ENCODE measurements at regions not wholly inside any gene's neighbourhood (a gene's known extent, or its start where the extent isn't known, plus 50 kb on each side); places are given as distances from the start of the nearest gene placed in this dataset.

GRCh38 chr4:110371016-110371770 is 104.8 kb upstream of the ENPEP start:
- Histone ChIP-seq H4K91ac (ENCODE audit: insufficient read length, low read depth, low read length) (no peak overlapping the region), H2BK5ac (ENCODE audit: insufficient read length, low read length) (no peak overlapping the region), H3K4me2 (ENCODE audit: insufficient read depth, insufficient read length, low read length) (no peak overlapping the region), H3K27ac (ENCODE audit: insufficient read length, low read depth, low read length) (no peak overlapping the region), H3K18ac (ENCODE audit: insufficient read length, low read depth, low read length) (no peak overlapping the region), H3K9me3 (ENCODE audit: control insufficient read depth, low read depth, low read length) (no peaks in the 10 kb centered on the region), H2BK120ac (ENCODE audit: low read depth, low read length, poor library complexity, severe bottlenecking) (no peak overlapping the region), H3K4me1 (ENCODE audit: insufficient read depth, low read length) (no peaks in the 10 kb centered on the region), H4K5ac (ENCODE audit: insufficient read length, low read depth, low read length) (no peak overlapping the region), H3T11ph (ENCODE audit: low read length) (no peak overlapping the region), H3K9ac (ENCODE audit: extremely low read depth, insufficient read length, low read length) (no peak overlapping the region), H3K27me3 (ENCODE audit: insufficient read depth, low read length) (no peaks in the 10 kb centered on the region), H2AK5ac (ENCODE audit: insufficient read length, low read length) (no peak overlapping the region), H4K20me1 (ENCODE audit: control insufficient read depth, insufficient read depth, insufficient read length) (no peaks in the 10 kb centered on the region), H3K23me2 (ENCODE audit: insufficient read length, low read depth, low read length, poor library complexity, severe bottlenecking) (no peaks in the 10 kb centered on the region), H3K79me2 (ENCODE audit: insufficient read depth, low read length) (no peaks in the 10 kb centered on the region), H2BK20ac (ENCODE audit: low read depth, low read length, poor library complexity, severe bottlenecking) (no peak overlapping the region), H3K79me1 (ENCODE audit: insufficient read depth, low read depth, low read length, poor library complexity, severe bottlenecking) (no peaks in the 10 kb centered on the region), H2BK12ac (ENCODE audit: insufficient read length, low read depth, low read length) (no peak overlapping the region), H2AFZ (ENCODE audit: low read length) (no peak overlapping the region), H3K14ac (ENCODE audit: insufficient read depth, low read length) (no peak overlapping the region), H2BK15ac (ENCODE audit: low read depth, low read length) (no peak overlapping the region), H3K56ac (ENCODE audit: insufficient read length, low read depth, low read length) (no peak overlapping the region), H3K23ac (ENCODE audit: insufficient read length, low read depth, low read length) (no peak overlapping the region), H3K4ac (ENCODE audit: low read depth, low read length) (no peak overlapping the region), H4K8ac (replicated peaks; ENCODE audit: insufficient read length, low read depth, low read length) (no peak overlapping the region)
- Mint-ChIP-seq H3K27ac (no peak overlapping the region), H3K27me3 (ENCODE audit: low read depth) (0 out of 2 replicates have a peak, but pooled peaks cover 1% of the 10 kb centered on the region), H3K4me1 (peaks cover 8 to 9% of the 10 kb centered on the region in 2 experiments), H3K4me3 (no peak overlapping the region), H3K9me3 (no peaks in the 10 kb centered on the region), H3K36me3 (ENCODE audit: insufficient read depth in 1 of 3, low read depth in 3 of 3) (no peaks in the 10 kb centered on the region)
- DNase-seq: no peak
- WGBS (ENCODE audit: extremely low coverage, insufficient read length, low lambda C conversion rate): no CpG with 5 or more reads among the region's 4 CpGs
- no peak for TF ChIP-seq CTCF (conservative IDR thresholded peaks at IDR 0.05)

All from H9 (cell line).